ENCODE measurements at regions not wholly inside any gene's neighbourhood (a gene's known extent, or its start where the extent isn't known, plus 50 kb on each side); places are given as distances from the start of the nearest gene placed in this dataset.
A peak's percentile ranks its signal among the peaks of the same experiment; 100 is the strongest.

- DNase-seq (ENCODE audit: low spot score) = no peak
Observed at GRCh38 chr7:67690700-67691099, 694.1 kb downstream of the TYW1 start.

- no peak for DNase-seq (ENCODE audit: low spot score)
Observed at GRCh38 chr7:67692425-67692824, 695.8 kb downstream of the TYW1 start.

- DNase-seq (ENCODE audit: low spot score) = no peak
Observed at GRCh38 chr7:67696124-67696523, 699.5 kb downstream of the TYW1 start.

GRCh38 chr7:67696878-67697277 is 700.2 kb downstream of the TYW1 start:
- DNase-seq (ENCODE audit: low spot score) = no peak

- DNase-seq (ENCODE audit: low spot score) = no peak
Observed at GRCh38 chr7:67698354-67698753, 701.7 kb downstream of the TYW1 start.

GRCh38 chr7:67705850-67706249 is 709.2 kb downstream of the TYW1 start:
- DNase-seq (ENCODE audit: low spot score) = no peak

GRCh38 chr7:67711706-67712105 is 715.1 kb downstream of the TYW1 start:
- no peak for DNase-seq (ENCODE audit: low spot score)

- DNase-seq (ENCODE audit: low spot score) = no peak
Observed at GRCh38 chr7:67713451-67714056, 716.9 kb downstream of the TYW1 start.

- peak; percentile 6 for DNase-seq (ENCODE audit: low spot score)
Observed at GRCh38 chr7:67716729-67717128, 720.1 kb downstream of the TYW1 start.

- DNase-seq (ENCODE audit: low spot score) = no peak
Observed at GRCh38 chr7:67723591-67723990, 727.0 kb downstream of the TYW1 start.

GRCh38 chr7:67724435-67724834 is 727.8 kb downstream of the TYW1 start:
- DNase-seq (ENCODE audit: low spot score) = no peak

- DNase-seq (ENCODE audit: low spot score) = no peak
Observed at GRCh38 chr7:67724955-67725354, 728.3 kb downstream of the TYW1 start.

- DNase-seq (ENCODE audit: low spot score) = no peak
Observed at GRCh38 chr7:67725423-67725822, 728.8 kb downstream of the TYW1 start.

GRCh38 chr7:67729771-67730170 is 733.1 kb downstream of the TYW1 start:
- DNase-seq (ENCODE audit: low spot score) = no peak

GRCh38 chr7:67731704-67732103 is 735.1 kb downstream of the TYW1 start:
- no peak for DNase-seq (ENCODE audit: low spot score)

GRCh38 chr7:67732898-67733297 is 736.3 kb downstream of the TYW1 start:
- DNase-seq (ENCODE audit: low spot score) = no peak

GRCh38 chr7:67738145-67738544 is 741.5 kb downstream of the TYW1 start:
- DNase-seq (ENCODE audit: low spot score) = no peak

- DNase-seq (ENCODE audit: low spot score) = peak; percentile 69
Observed at GRCh38 chr7:67738958-67739357, 742.3 kb downstream of the TYW1 start.

- DNase-seq (ENCODE audit: low spot score) = peak; percentile 15
Observed at GRCh38 chr7:67743501-67743900, 746.9 kb downstream of the TYW1 start.

- DNase-seq (ENCODE audit: low spot score) = no peak
Observed at GRCh38 chr7:67752227-67752626, 755.6 kb downstream of the TYW1 start.

- DNase-seq (ENCODE audit: low spot score) = no peak
Observed at GRCh38 chr7:67753891-67754290, 757.3 kb downstream of the TYW1 start.

- no peak for DNase-seq (ENCODE audit: low spot score)
Observed at GRCh38 chr7:67754651-67755050, 758.0 kb downstream of the TYW1 start.

GRCh38 chr7:67758551-67758950 is 761.9 kb downstream of the TYW1 start:
- DNase-seq (ENCODE audit: low spot score) = no peak

GRCh38 chr7:67760971-67761370 is 764.3 kb downstream of the TYW1 start:
- DNase-seq (ENCODE audit: low spot score) = no peak

- DNase-seq (ENCODE audit: low spot score) = no peak
Observed at GRCh38 chr7:67762516-67762915, 765.9 kb downstream of the TYW1 start.
